Chondrocyte (in vitro differentiated cells): ENCODE measurements at regions not wholly inside any gene's neighbourhood (a gene's known extent, or its start where the extent isn't known, plus 50 kb on each side); places are given as distances from the start of the nearest gene placed in this dataset.

ENCODE experiments used
- DNase-seq: peaks from one replicate; pipeline ENCODE4 v3.0.0; 2021; ENCODE audit warnings: mixed read lengths, low spot score
- H3K27ac Mint-ChIP-seq: one replicate; pipeline ENCODE4 v1.8.0; 2021; ENCODE audit warnings: mild to moderate bottlenecking, moderate library complexity, mixed read lengths; ENCODE audit not compliant: unreplicated experiment
- H3K27me3 Mint-ChIP-seq: 2 replicates; pipeline ENCODE4 v1.8.0; 2021; ENCODE audit warnings: low read depth, mixed read lengths
- H3K36me3 Mint-ChIP-seq: 2 replicates; pipeline ENCODE4 v1.8.0; 2021; ENCODE audit warnings: low read depth, mixed read lengths
- H3K4me1 Mint-ChIP-seq: 2 replicates; pipeline ENCODE4 v1.8.0; 2021; ENCODE audit warnings: low read depth, mild to moderate bottlenecking, mixed read lengths
- H3K4me3 Mint-ChIP-seq: one replicate; pipeline ENCODE4 v1.8.0; 2021; ENCODE audit warnings: mild to moderate bottlenecking, moderate library complexity, mixed read lengths; ENCODE audit not compliant: unreplicated experiment
- H3K9me3 Mint-ChIP-seq: 2 replicates; pipeline ENCODE4 v1.8.0; 2021; ENCODE audit warnings: low read depth, mixed read lengths
- CTCF ChIP-seq: fragments of 200-600 bp; sonication (generic); IDR thresholded peaks from 2 replicates; pipeline ENCODE4 v1.5.0; 2021; ENCODE audit warnings: antibody characterized with exemption, mild to moderate bottlenecking, moderate library complexity

- no peaks in the 10 kb centered on the region for H3K9me3 Mint-ChIP-seq
- no peak for TF ChIP-seq CTCF
- no peaks in the 10 kb centered on the region for H3K27me3 Mint-ChIP-seq
- no peaks in the 10 kb centered on the region for H3K36me3 Mint-ChIP-seq
- no peaks in the 10 kb centered on the region for H3K4me1 Mint-ChIP-seq
- no peak overlapping the region for H3K27ac Mint-ChIP-seq
- DNase-seq = no peak
- no peak overlapping the region for H3K4me3 Mint-ChIP-seq
Measured at GRCh38 chr13:89930861-89931260, 1416.6 kb upstream of the MIR17HG start.

GRCh38 chr13:89932902-89933301 lies 1414.6 kb upstream of the MIR17HG start:
- no peaks in the 10 kb centered on the region for H3K9me3 Mint-ChIP-seq
- H3K36me3 Mint-ChIP-seq = no peaks in the 10 kb centered on the region
- DNase-seq = no peak
- no peaks in the 10 kb centered on the region for H3K27me3 Mint-ChIP-seq
- no peak for TF ChIP-seq CTCF
- H3K4me1 Mint-ChIP-seq = no peaks in the 10 kb centered on the region
- no peak overlapping the region for H3K27ac Mint-ChIP-seq
- H3K4me3 Mint-ChIP-seq = no peak overlapping the region

- TF ChIP-seq CTCF = no peak
- Mint-ChIP-seq H3K4me1 (no peaks in the 10 kb centered on the region), H3K27me3 (no peaks in the 10 kb centered on the region)
Measured at GRCh38 chr13:89936256-89936655, 1411.2 kb upstream of the MIR17HG start.

GRCh38 chr13:89937420-89937819 lies 1410.1 kb upstream of the MIR17HG start:
- H3K36me3 Mint-ChIP-seq = no peaks in the 10 kb centered on the region
- H3K9me3 Mint-ChIP-seq = peaks cover 6% of the 10 kb centered on the region
- no peak overlapping the region for H3K27ac Mint-ChIP-seq
- no peak overlapping the region for H3K4me3 Mint-ChIP-seq
- TF ChIP-seq CTCF = no peak
- H3K4me1 Mint-ChIP-seq = no peaks in the 10 kb centered on the region
- no peaks in the 10 kb centered on the region for H3K27me3 Mint-ChIP-seq
- no peak for DNase-seq

More at GRCh38 chr13:89936256-89936655, 1411.2 kb upstream of the MIR17HG start:
- no peak overlapping the region for H3K27ac Mint-ChIP-seq
- no peaks in the 10 kb centered on the region for H3K36me3 Mint-ChIP-seq
- H3K4me3 Mint-ChIP-seq = no peak overlapping the region
- H3K9me3 Mint-ChIP-seq = peaks cover 6% of the 10 kb centered on the region
- DNase-seq = no peak

GRCh38 chr13:89940383-89940782 lies 1407.1 kb upstream of the MIR17HG start:
- H3K4me1 Mint-ChIP-seq = no peaks in the 10 kb centered on the region
- no peak overlapping the region for H3K4me3 Mint-ChIP-seq
- H3K27me3 Mint-ChIP-seq = no peaks in the 10 kb centered on the region
- H3K27ac Mint-ChIP-seq = no peak overlapping the region
- DNase-seq = no peak
- no peaks in the 10 kb centered on the region for H3K36me3 Mint-ChIP-seq
- TF ChIP-seq CTCF = no peak
- peaks cover 6% of the 10 kb centered on the region for H3K9me3 Mint-ChIP-seq
